A673 (cell line): ENCODE measurements at regions not wholly inside any gene's neighbourhood (a gene's known extent, or its start where the extent isn't known, plus 50 kb on each side); places are given as distances from the start of the nearest gene placed in this dataset.

Experiments
- EZH2 ChIP-seq: fragments of 200-600 bp; sonication (generic); IDR thresholded peaks from 2 replicates; pipeline ENCODE4 v1.6.1; 2017; ENCODE audit warnings: borderline replicate concordance, low read depth, mild to moderate bottlenecking, mixed read lengths, antibody characterized with exemption, low read length; ENCODE audit not compliant: poor library complexity, severe bottlenecking
- TF ChIP-seq, protein P1 (sequence below): fragments of 300-800, 200-600 bp; sonication (generic); conservative IDR thresholded peaks from 2 replicates; pipeline ENCODE4 v1.5.1; 2017; ENCODE audit warnings: low read depth, mild to moderate bottlenecking, antibody characterized with exemption, low read length, moderate library complexity, mixed read lengths

DNA sequence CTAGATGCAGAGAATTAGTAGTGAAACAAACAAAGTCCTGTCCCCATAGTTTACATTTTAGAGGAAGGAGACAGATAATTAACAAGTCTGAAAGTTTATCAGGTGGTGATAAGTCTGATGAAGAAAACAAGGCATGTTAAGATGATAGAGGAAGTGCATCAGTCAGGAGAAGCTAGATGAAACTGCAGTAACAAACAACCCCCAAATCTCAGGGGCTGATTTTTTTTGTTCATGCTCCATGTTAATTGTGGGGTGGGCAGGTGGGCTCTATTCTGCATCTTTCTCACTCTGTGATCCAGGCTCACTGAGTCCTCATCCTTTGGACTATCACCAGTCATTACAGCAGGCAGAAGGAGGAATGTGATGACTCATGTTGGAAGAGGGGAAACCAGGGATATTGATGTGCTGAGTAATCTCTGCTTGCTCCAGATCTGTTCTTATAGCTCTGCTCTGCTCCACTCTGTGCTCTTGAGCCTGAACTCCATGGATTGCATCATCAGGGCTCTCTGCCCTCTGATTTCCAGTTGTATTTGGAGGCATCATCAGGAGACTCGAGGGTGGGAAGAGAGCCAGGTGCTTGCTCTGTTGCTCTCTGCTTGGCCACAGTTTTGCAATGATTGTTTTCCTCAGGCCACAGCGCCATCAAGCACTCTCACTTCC lies 166.9 kb downstream of the IER5 start:
- TF ChIP-seq, protein P1, sequence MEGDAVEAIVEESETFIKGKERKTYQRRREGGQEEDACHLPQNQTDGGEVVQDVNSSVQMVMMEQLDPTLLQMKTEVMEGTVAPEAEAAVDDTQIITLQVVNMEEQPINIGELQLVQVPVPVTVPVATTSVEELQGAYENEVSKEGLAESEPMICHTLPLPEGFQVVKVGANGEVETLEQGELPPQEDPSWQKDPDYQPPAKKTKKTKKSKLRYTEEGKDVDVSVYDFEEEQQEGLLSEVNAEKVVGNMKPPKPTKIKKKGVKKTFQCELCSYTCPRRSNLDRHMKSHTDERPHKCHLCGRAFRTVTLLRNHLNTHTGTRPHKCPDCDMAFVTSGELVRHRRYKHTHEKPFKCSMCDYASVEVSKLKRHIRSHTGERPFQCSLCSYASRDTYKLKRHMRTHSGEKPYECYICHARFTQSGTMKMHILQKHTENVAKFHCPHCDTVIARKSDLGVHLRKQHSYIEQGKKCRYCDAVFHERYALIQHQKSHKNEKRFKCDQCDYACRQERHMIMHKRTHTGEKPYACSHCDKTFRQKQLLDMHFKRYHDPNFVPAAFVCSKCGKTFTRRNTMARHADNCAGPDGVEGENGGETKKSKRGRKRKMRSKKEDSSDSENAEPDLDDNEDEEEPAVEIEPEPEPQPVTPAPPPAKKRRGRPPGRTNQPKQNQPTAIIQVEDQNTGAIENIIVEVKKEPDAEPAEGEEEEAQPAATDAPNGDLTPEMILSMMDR = no peak
- no peak for TF ChIP-seq EZH2
